HL-60 (cell line): ENCODE measurements at regions not wholly inside any gene's neighbourhood (a gene's known extent, or its start where the extent isn't known, plus 50 kb on each side); places are given as distances from the start of the nearest gene placed in this dataset.

Experiments used
- DNase-seq, 2 experiments: peaks; one replicate each; pipeline ENCODE4 v3.0.0-alpha.2; 2010 to 2020; ENCODE audit warnings: low read depth in 1 of 2, low spot score in 1 of 2
- H3K27ac ChIP-seq: fragments of 250-450 bp; sonication (Bioruptor Pico); replicated peaks from 2 replicates; pipeline ENCODE4 v1.5.1; 2020; ENCODE audit warnings: mild to moderate bottlenecking, moderate library complexity
- H3K27me3 ChIP-seq: fragments of 250-450 bp; sonication (Bioruptor Pico); 2 replicates; pipeline ENCODE4 v1.5.1; 2021; ENCODE audit warnings: mild to moderate bottlenecking, moderate library complexity; ENCODE audit not compliant: insufficient read depth, poor library complexity, severe bottlenecking
- H3K4me3 ChIP-seq: replicated peaks from 2 replicates; pipeline ENCODE4 v1.5.1; 2011; ENCODE audit warnings: mild to moderate bottlenecking, control low read depth, low read length; ENCODE audit not compliant: insufficient read depth
- CTCF ChIP-seq: IDR thresholded peaks from one replicate; pipeline ENCODE4 v1.5.1; 2011; ENCODE audit warnings: low read length, control low read depth, inconsistent platforms; ENCODE audit not compliant: insufficient read depth
- GABPA ChIP-seq: IDR thresholded peaks from 2 replicates; pipeline ENCODE4 v1.6.1; 2012; ENCODE audit warnings: low read depth
- POLR2AphosphoS5 ChIP-seq: IDR thresholded peaks from 2 replicates; pipeline ENCODE4 v1.6.1; 2012; ENCODE audit warnings: low read depth
- REST ChIP-seq: IDR thresholded peaks from 2 replicates; pipeline ENCODE4 v1.6.1; 2012; ENCODE audit warnings: low read depth; ENCODE audit not compliant: insufficient replicate concordance
- SPI1 ChIP-seq: IDR thresholded peaks from 2 replicates; pipeline ENCODE4 v1.6.1; 2012; ENCODE audit warnings: low read depth, mild to moderate bottlenecking, borderline replicate concordance

GRCh38 chr1:30469426-30469825, 254.0 kb downstream of the MATN1 start:
- DNase-seq, result no peak
- Histone ChIP-seq H3K27me3 (no peaks in the 10 kb centered on the region), H3K4me3 (no peak overlapping the region), H3K27ac (no peak overlapping the region)
- no peak for TF ChIP-seq SPI1
- TF ChIP-seq REST, result no peak
- TF ChIP-seq POLR2AphosphoS5, result no peak
- TF ChIP-seq CTCF, result no peak
- TF ChIP-seq GABPA, result no peak

GRCh38 chr1:30467101-30467500, 256.3 kb downstream of the MATN1 start:
- TF ChIP-seq POLR2AphosphoS5 (no peak), GABPA (no peak), REST (no peak), CTCF (no peak), SPI1 (no peak)
- DNase-seq, result no peak
- no peaks in the 10 kb centered on the region for H3K27me3 ChIP-seq
- H3K27ac ChIP-seq, result no peak overlapping the region
- no peak overlapping the region for H3K4me3 ChIP-seq

- H3K27ac ChIP-seq, result no peak overlapping the region
- H3K27me3 ChIP-seq, result no peaks in the 10 kb centered on the region
- TF ChIP-seq CTCF, result no peak
- no peak overlapping the region for H3K4me3 ChIP-seq
- DNase-seq, result no peak
These were observed 256.8 kb downstream of the MATN1 start for GRCh38 chr1:30466610-30467009.

GRCh38 chr1:30466026-30466425, 257.4 kb downstream of the MATN1 start:
- DNase-seq, result no peak
- TF ChIP-seq GABPA, result no peak
- TF ChIP-seq REST, result no peak
- TF ChIP-seq CTCF, result no peak
- TF ChIP-seq SPI1, result no peak
- no peak for TF ChIP-seq POLR2AphosphoS5

More at GRCh38 chr1:30466026-30466425, 257.4 kb downstream of the MATN1 start:
- Histone ChIP-seq H3K27me3 (no peaks in the 10 kb centered on the region), H3K27ac (no peak overlapping the region), H3K4me3 (no peak overlapping the region)
